GM12874 (cell line): ENCODE measurements at regions not wholly inside any gene's neighbourhood (a gene's known extent, or its start where the extent isn't known, plus 50 kb on each side); places are given as distances from the start of the nearest gene placed in this dataset.

Experiments
- TF ChIP-seq, protein P1 (sequence below): IDR thresholded peaks from 2 replicates; pipeline ENCODE4 v1.5.1; 2011; ENCODE audit warnings: low read depth, mild to moderate bottlenecking, control low read depth, low read length, moderate library complexity; ENCODE audit not compliant: insufficient read depth

- TF ChIP-seq, protein P1, sequence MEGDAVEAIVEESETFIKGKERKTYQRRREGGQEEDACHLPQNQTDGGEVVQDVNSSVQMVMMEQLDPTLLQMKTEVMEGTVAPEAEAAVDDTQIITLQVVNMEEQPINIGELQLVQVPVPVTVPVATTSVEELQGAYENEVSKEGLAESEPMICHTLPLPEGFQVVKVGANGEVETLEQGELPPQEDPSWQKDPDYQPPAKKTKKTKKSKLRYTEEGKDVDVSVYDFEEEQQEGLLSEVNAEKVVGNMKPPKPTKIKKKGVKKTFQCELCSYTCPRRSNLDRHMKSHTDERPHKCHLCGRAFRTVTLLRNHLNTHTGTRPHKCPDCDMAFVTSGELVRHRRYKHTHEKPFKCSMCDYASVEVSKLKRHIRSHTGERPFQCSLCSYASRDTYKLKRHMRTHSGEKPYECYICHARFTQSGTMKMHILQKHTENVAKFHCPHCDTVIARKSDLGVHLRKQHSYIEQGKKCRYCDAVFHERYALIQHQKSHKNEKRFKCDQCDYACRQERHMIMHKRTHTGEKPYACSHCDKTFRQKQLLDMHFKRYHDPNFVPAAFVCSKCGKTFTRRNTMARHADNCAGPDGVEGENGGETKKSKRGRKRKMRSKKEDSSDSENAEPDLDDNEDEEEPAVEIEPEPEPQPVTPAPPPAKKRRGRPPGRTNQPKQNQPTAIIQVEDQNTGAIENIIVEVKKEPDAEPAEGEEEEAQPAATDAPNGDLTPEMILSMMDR = no peak
Observed at GRCh38 chr6:66578362-66578761, 871.3 kb upstream of the EYS start.

DNA sequence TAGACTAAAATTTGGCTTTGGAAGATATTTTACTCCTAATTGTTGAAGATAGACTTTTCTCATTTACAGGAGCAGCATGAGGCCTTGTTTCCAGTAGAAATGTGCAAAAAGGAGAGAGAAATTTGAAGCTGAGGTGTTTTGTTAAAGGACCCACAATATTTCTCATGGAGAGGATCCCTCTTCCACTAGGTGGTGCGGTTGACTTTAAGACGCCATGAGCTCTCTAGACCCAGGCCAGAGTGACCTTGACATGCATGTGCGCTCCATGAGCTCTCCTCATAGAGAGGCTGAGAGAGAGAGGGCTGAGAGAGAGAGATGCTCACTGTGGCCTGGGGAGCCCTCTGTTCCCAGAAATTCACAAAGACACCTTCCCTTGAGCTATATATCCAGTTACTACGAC lies 861.2 kb upstream of the EYS start:
- TF ChIP-seq, protein P1 = no peak

- TF ChIP-seq, protein P1 = no peak
Observed at GRCh38 chr6:66561479-66561878, 854.5 kb upstream of the EYS start.

- TF ChIP-seq, protein P1 = peak; percentile 27; the same call in 1 of the 2 replicates
Observed at GRCh38 chr6:66558189-66558588, 851.2 kb upstream of the EYS start.

GRCh38 chr6:66556936-66557335 lies 849.9 kb upstream of the EYS start:
- TF ChIP-seq, protein P1 = no peak

GRCh38 chr6:66555082-66555481 lies 848.1 kb upstream of the EYS start:
- TF ChIP-seq, protein P1 = no peak

- TF ChIP-seq, protein P1 = no peak
Observed at GRCh38 chr6:66553441-66553840, 846.4 kb upstream of the EYS start.
